ENCODE measurements at regions not wholly inside any gene's neighbourhood (a gene's known extent, or its start where the extent isn't known, plus 50 kb on each side); places are given as distances from the start of the nearest gene placed in this dataset.

GRCh38 chr13:40875583-40875982 is 86.2 kb downstream of the SLC25A15 start:
- H3K9me3 ChIP-seq (ENCODE audit: control insufficient read depth, insufficient read depth, low read length), result peaks cover 49% of the 10 kb centered on the region
- TF ChIP-seq CTCF (IDR thresholded peaks at IDR 0.05; ENCODE audit: low read depth, low read length, poor library complexity, severe bottlenecking), result no peak
- no peaks in the 10 kb centered on the region for H4K20me1 ChIP-seq (ENCODE audit: control insufficient read depth, insufficient read depth, low read depth, low read length)
- peaks cover 13% of the 10 kb centered on the region for H3K36me3 ChIP-seq (ENCODE audit: control insufficient read depth, low read length)
- H3K27me3 ChIP-seq (ENCODE audit: control insufficient read depth, low read length), result no peaks in the 10 kb centered on the region
- H3K79me2 ChIP-seq (ENCODE audit: control insufficient read depth, low read length), result no peaks in the 10 kb centered on the region
- no peak overlapping the region for H3K4me2 ChIP-seq (ENCODE audit: low read length)
- H3F3A ChIP-seq (ENCODE audit: control insufficient read depth, insufficient read depth), result no peaks in the 10 kb centered on the region
- no peaks in the 10 kb centered on the region for H3K9me2 ChIP-seq (replicated peaks; ENCODE audit: control insufficient read depth, low read length)
- H3K4me1 ChIP-seq (ENCODE audit: control insufficient read depth, low read length), result no peaks in the 10 kb centered on the region
- no peak overlapping the region for H3K4me3 ChIP-seq (ENCODE audit: low read length)
- H3K27ac ChIP-seq (ENCODE audit: low read depth, low read length), result no peak overlapping the region

GRCh38 chr13:40876020-40876738 is 86.8 kb downstream of the SLC25A15 start:
- H3K27me3 ChIP-seq (ENCODE audit: control insufficient read depth, low read length), result no peaks in the 10 kb centered on the region
- H4K20me1 ChIP-seq (ENCODE audit: control insufficient read depth, insufficient read depth, low read depth, low read length), result no peaks in the 10 kb centered on the region
- H3K36me3 ChIP-seq (ENCODE audit: control insufficient read depth, low read length), result peaks cover 13% of the 10 kb centered on the region
- H3K4me2 ChIP-seq (ENCODE audit: low read length), result no peak overlapping the region
- no peaks in the 10 kb centered on the region for H3K9me2 ChIP-seq (replicated peaks; ENCODE audit: control insufficient read depth, low read length)
- H3K79me2 ChIP-seq (ENCODE audit: control insufficient read depth, low read length), result no peaks in the 10 kb centered on the region
- H3K4me1 ChIP-seq (ENCODE audit: control insufficient read depth, low read length), result no peaks in the 10 kb centered on the region
- H3K9me3 ChIP-seq (ENCODE audit: control insufficient read depth, insufficient read depth, low read length), result peaks cover 51% of the 10 kb centered on the region
- H3F3A ChIP-seq (ENCODE audit: control insufficient read depth, insufficient read depth), result no peaks in the 10 kb centered on the region
- TF ChIP-seq CTCF (IDR thresholded peaks at IDR 0.05; ENCODE audit: low read depth, low read length, poor library complexity, severe bottlenecking) (no peak), EZH2phosphoT487 (IDR thresholded peaks at IDR 0.05; ENCODE audit: borderline replicate concordance, low read length) (no peak)
- no peak overlapping the region for H3K27ac ChIP-seq (ENCODE audit: low read depth, low read length)
- H3K4me3 ChIP-seq (ENCODE audit: low read length), result no peak overlapping the region

- Histone ChIP-seq H3F3A (ENCODE audit: control insufficient read depth, insufficient read depth) (no peaks in the 10 kb centered on the region), H3K9me3 (ENCODE audit: control insufficient read depth, insufficient read depth, low read length) (peaks cover 39% of the 10 kb centered on the region), H3K9me2 (replicated peaks; ENCODE audit: control insufficient read depth, low read length) (no peaks in the 10 kb centered on the region), H3K27ac (ENCODE audit: low read depth, low read length) (no peak overlapping the region), H3K4me1 (ENCODE audit: control insufficient read depth, low read length) (no peaks in the 10 kb centered on the region), H3K36me3 (ENCODE audit: control insufficient read depth, low read length) (peaks cover 13% of the 10 kb centered on the region), H3K27me3 (ENCODE audit: control insufficient read depth, low read length) (no peaks in the 10 kb centered on the region), H3K4me3 (ENCODE audit: low read length) (no peak overlapping the region), H3K79me2 (ENCODE audit: control insufficient read depth, low read length) (no peaks in the 10 kb centered on the region), H3K4me2 (ENCODE audit: low read length) (no peak overlapping the region), H4K20me1 (ENCODE audit: control insufficient read depth, insufficient read depth, low read depth, low read length) (no peaks in the 10 kb centered on the region)
- TF ChIP-seq CTCF (IDR thresholded peaks at IDR 0.05; ENCODE audit: low read depth, low read length, poor library complexity, severe bottlenecking) (no peak), EZH2phosphoT487 (IDR thresholded peaks at IDR 0.05; ENCODE audit: borderline replicate concordance, low read length) (no peak)
Observed at GRCh38 chr13:40878321-40878720, 88.9 kb downstream of the SLC25A15 start.
